Prostate gland (tissue), 2 donors: ENCODE measurements at regions not wholly inside any gene's neighbourhood (a gene's known extent, or its start where the extent isn't known, plus 50 kb on each side); places are given as distances from the start of the nearest gene placed in this dataset.
"Not testable (repeated sequence)": the region's sequence is repeated elsewhere in the genome, so short reads cannot be mapped to it uniquely, and the experiment has no call there.

Experiments used
- POLR2A ChIP-seq: fragments of 450-650 bp; IDR thresholded peaks from one replicate; pipeline ENCODE4 v1.6.1; 2016; ENCODE audit warnings: antibody characterized with exemption, mild to moderate bottlenecking
- POLR2AphosphoS5 ChIP-seq: sonication (generic); formaldehyde crosslinking; IDR thresholded peaks from one replicate; pipeline ENCODE4 v1.6.1; 2017; ENCODE audit warnings: antibody characterized with exemption
- TF ChIP-seq, protein P1 (sequence below), 4 experiments: fragments of 200-600 bp in 2 of 4; fragments of 450-650 bp in 2 of 4; sonication (generic) in 2 of 4; IDR thresholded peaks; 1 replicate in 3 of 4; 2 replicates in 1 of 4; pipeline ENCODE4 v1.5.1; 2016 to 2019; ENCODE audit warnings: antibody characterized with exemption in 4 of 4, mild to moderate bottlenecking in 2 of 4, moderate library complexity in 2 of 4

- TF ChIP-seq, protein P1, sequence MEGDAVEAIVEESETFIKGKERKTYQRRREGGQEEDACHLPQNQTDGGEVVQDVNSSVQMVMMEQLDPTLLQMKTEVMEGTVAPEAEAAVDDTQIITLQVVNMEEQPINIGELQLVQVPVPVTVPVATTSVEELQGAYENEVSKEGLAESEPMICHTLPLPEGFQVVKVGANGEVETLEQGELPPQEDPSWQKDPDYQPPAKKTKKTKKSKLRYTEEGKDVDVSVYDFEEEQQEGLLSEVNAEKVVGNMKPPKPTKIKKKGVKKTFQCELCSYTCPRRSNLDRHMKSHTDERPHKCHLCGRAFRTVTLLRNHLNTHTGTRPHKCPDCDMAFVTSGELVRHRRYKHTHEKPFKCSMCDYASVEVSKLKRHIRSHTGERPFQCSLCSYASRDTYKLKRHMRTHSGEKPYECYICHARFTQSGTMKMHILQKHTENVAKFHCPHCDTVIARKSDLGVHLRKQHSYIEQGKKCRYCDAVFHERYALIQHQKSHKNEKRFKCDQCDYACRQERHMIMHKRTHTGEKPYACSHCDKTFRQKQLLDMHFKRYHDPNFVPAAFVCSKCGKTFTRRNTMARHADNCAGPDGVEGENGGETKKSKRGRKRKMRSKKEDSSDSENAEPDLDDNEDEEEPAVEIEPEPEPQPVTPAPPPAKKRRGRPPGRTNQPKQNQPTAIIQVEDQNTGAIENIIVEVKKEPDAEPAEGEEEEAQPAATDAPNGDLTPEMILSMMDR (IDR thresholded peaks at IDR 0.05): not testable (repeated sequence)
- not testable (repeated sequence) for TF ChIP-seq POLR2A, POLR2AphosphoS5
These were observed 2692.6 kb upstream of the DEFB115 start for GRCh38 chr20:28564688-28565463.
